Neuronal stem cell (in vitro differentiated cells): ENCODE measurements at regions not wholly inside any gene's neighbourhood (a gene's known extent, or its start where the extent isn't known, plus 50 kb on each side); places are given as distances from the start of the nearest gene placed in this dataset.

Source experiments
- DNase-seq: peaks from one replicate; pipeline ENCODE4 v3.0.0-alpha.2; 2013; ENCODE audit warnings: low spot score
- H2AFZ ChIP-seq: one replicate; pipeline ENCODE4 v1.6.1; 2013; ENCODE audit warnings: mild to moderate bottlenecking, low read length, inconsistent platforms
- H2AK5ac ChIP-seq: 2 replicates; pipeline ENCODE4 v1.6.1; 2013; ENCODE audit warnings: low read depth, mild to moderate bottlenecking, inconsistent platforms, low read length, moderate library complexity, mixed read lengths
- H2BK120ac ChIP-seq: 2 replicates; pipeline ENCODE4 v1.6.1; 2013; ENCODE audit warnings: low read depth, mild to moderate bottlenecking, inconsistent platforms, low read length, moderate library complexity, mixed read lengths
- H2BK12ac ChIP-seq: one replicate; pipeline ENCODE4 v1.6.1; 2013; ENCODE audit warnings: low read length, inconsistent platforms
- H2BK15ac ChIP-seq: 2 replicates; pipeline ENCODE4 v1.6.1; 2013; ENCODE audit warnings: mild to moderate bottlenecking, low read length, inconsistent platforms, mixed read lengths
- H2BK5ac ChIP-seq: one replicate; pipeline ENCODE4 v1.6.1; 2013; ENCODE audit warnings: inconsistent platforms, mild to moderate bottlenecking, low read length, moderate library complexity
- H3K14ac ChIP-seq: one replicate; pipeline ENCODE4 v1.6.1; 2013; ENCODE audit warnings: low read length, inconsistent platforms
- H3K18ac ChIP-seq: 2 replicates; pipeline ENCODE4 v1.6.1; 2013; ENCODE audit warnings: low read length, inconsistent platforms
- H3K23ac ChIP-seq: 2 replicates; pipeline ENCODE4 v1.6.1; 2013; ENCODE audit warnings: low read depth, mild to moderate bottlenecking, mixed read lengths, low read length, inconsistent platforms; ENCODE audit not compliant: poor library complexity
- H3K27ac ChIP-seq: replicated peaks from 3 replicates; pipeline ENCODE4 v1.5.1; 2013; ENCODE audit warnings: low read length, inconsistent platforms
- H3K27me3 ChIP-seq, 3 experiments: 2 replicates each; pipeline ENCODE4 v1.6.1; 2013; ENCODE audit warnings: low read length in 3 of 3, mild to moderate bottlenecking in 2 of 3, inconsistent platforms in 1 of 3, low read depth in 1 of 3, mixed read lengths in 1 of 3, moderate library complexity in 1 of 3; ENCODE audit not compliant: control insufficient read depth in 3 of 3, insufficient read depth in 3 of 3
- H3K36me3 ChIP-seq, 2 donors: replicated peaks in 1 of 2; 2 replicates each; pipeline ENCODE4 v1.6.1; 2013; ENCODE audit warnings: low read length in 2 of 2; ENCODE audit not compliant: control insufficient read depth in 2 of 2, insufficient read depth in 2 of 2
- H3K4ac ChIP-seq: 2 replicates; pipeline ENCODE4 v1.6.1; 2013; ENCODE audit warnings: inconsistent platforms, mild to moderate bottlenecking, low read length, moderate library complexity
- H3K4me1 ChIP-seq, 2 donors: 1 replicate in 1 of 2; 2 replicates in 1 of 2; pipeline ENCODE4 v1.6.1; 2013; ENCODE audit warnings: low read length in 2 of 2, low read depth in 1 of 2; ENCODE audit not compliant: control insufficient read depth in 2 of 2, insufficient read depth in 1 of 2
- H3K4me2 ChIP-seq: one replicate; pipeline ENCODE4 v1.6.1; 2013; ENCODE audit warnings: mild to moderate bottlenecking, low read length, inconsistent platforms; ENCODE audit not compliant: insufficient read depth, poor library complexity, severe bottlenecking
- H3K4me3 ChIP-seq, 2 donors: 2 replicates each; pipeline ENCODE4 v1.5.1; 2013; ENCODE audit warnings: low read length in 2 of 2, mild to moderate bottlenecking in 2 of 2, inconsistent platforms in 1 of 2, moderate library complexity in 1 of 2
- H3K79me1 ChIP-seq: one replicate; pipeline ENCODE4 v1.6.1; 2013; ENCODE audit warnings: low read depth, mild to moderate bottlenecking, inconsistent platforms, low read length, moderate library complexity
- H3K9ac ChIP-seq: one replicate; pipeline ENCODE4 v1.6.1; 2013; ENCODE audit warnings: mild to moderate bottlenecking, low read depth, low read length, inconsistent platforms; ENCODE audit not compliant: poor library complexity
- H3K9me3 ChIP-seq, 2 donors: replicated peaks in 1 of 2; 2 replicates each; pipeline versions ENCODE3 to v1.6.1; 2013; ENCODE audit warnings: low read length in 2 of 2, mild to moderate bottlenecking in 2 of 2, inconsistent platforms in 1 of 2, low read depth in 1 of 2, mixed read lengths in 1 of 2, moderate library complexity in 1 of 2; ENCODE audit not compliant: control insufficient read depth in 2 of 2, insufficient read depth in 1 of 2
- H4K8ac ChIP-seq: one replicate; pipeline ENCODE4 v1.6.1; 2013; ENCODE audit warnings: low read depth, mild to moderate bottlenecking, inconsistent platforms, low read length, moderate library complexity
- H4K91ac ChIP-seq: one replicate; pipeline ENCODE4 v1.6.1; 2013; ENCODE audit warnings: low read length, low read depth, mild to moderate bottlenecking, inconsistent platforms; ENCODE audit not compliant: poor library complexity
- WGBS, 2 donors: extraction: QIAGEN DNeasy Blood & Tissue Kit; methylation state at CpG; one replicate each; pipeline ENCODE4 v1.1.7; 2013; ENCODE audit warnings: missing lambda C conversion rate in 2 of 2, mixed read lengths in 1 of 2; ENCODE audit not compliant: insufficient read length in 2 of 2, insufficient replicate concordance in 1 of 2; ENCODE audit errors: extremely low coverage in 2 of 2; 5-methylcytosine and 5-hydroxymethylcytosine counted together

DNA sequence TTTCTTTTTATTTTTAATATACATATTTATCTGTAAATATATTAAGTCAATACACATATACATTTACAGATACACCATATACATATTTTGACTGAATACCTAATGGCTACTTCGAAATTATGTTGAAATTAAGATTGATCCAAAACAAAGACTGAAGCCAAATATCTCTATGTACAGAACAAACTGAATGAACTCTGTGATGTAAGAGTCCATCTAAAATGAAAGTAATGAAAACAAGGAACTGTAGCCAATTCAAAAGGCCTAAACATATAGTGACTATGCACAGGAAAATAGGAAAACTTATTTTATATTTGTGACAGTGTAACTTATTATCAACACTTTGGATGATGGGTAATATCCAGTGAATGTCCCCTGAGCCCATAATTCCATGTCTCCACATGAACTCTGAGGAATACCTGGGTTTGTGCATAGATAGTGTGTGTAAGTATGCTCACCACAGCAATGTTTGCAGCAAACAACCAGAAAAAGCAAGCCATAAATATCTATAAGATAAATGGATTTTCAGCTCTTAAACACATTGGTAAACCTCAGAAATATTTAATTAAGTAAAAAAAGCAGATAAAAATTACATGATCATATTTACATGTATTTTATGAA is 517.2 kb upstream of the CDH6 start:
- no peak for DNase-seq
- Histone ChIP-seq H4K91ac (no peak overlapping the region), H3K79me1 (no peaks in the 10 kb centered on the region), H3K9me3 (peaks cover 3 to 4% of the 10 kb centered on the region in 2 donors), H3K14ac (no peak overlapping the region), H3K4me3 (no peak overlapping the region), H2BK5ac (no peak overlapping the region), H2AFZ (no peak overlapping the region), H2AK5ac (no peak overlapping the region), H3K27me3 (no peaks in the 10 kb centered on the region), H3K4me1 (no peaks in the 10 kb centered on the region), H2BK15ac (no peak overlapping the region), H3K4ac (no peak overlapping the region), H3K4me2 (no peak overlapping the region), H3K18ac (no peak overlapping the region), H4K8ac (no peak overlapping the region), H3K27ac (no peak overlapping the region), H2BK120ac (no peak overlapping the region), H3K9ac (no peak overlapping the region), H3K23ac (no peak overlapping the region), H3K36me3 (no peaks in the 10 kb centered on the region), H2BK12ac (no peak overlapping the region)
- no CpG with 5 or more reads among the region's 1 CpG for WGBS, 2 donors

- no peak overlapping the region for H3K23ac ChIP-seq
- H3K4me3 ChIP-seq = no peak overlapping the region
- no peak overlapping the region for H3K18ac ChIP-seq
- H4K8ac ChIP-seq = no peak overlapping the region
- no peak overlapping the region for H3K9ac ChIP-seq
- H2AK5ac ChIP-seq = no peak overlapping the region
- no peaks in the 10 kb centered on the region for H3K36me3 ChIP-seq
- no peaks in the 10 kb centered on the region for H3K9me3 ChIP-seq
- no peaks in the 10 kb centered on the region for H3K79me1 ChIP-seq
- no peak overlapping the region for H3K14ac ChIP-seq
- H2BK120ac ChIP-seq = no peak overlapping the region
- no peaks in the 10 kb centered on the region for H3K27me3 ChIP-seq
- H2AFZ ChIP-seq = no peak overlapping the region
- H2BK15ac ChIP-seq = no peak overlapping the region
- no peak overlapping the region for H3K4ac ChIP-seq
- DNase-seq = no peak
- no peak overlapping the region for H4K91ac ChIP-seq
- H2BK12ac ChIP-seq = no peak overlapping the region
- H3K4me1 ChIP-seq = no peaks in the 10 kb centered on the region
- no CpG with 5 or more reads among the region's 1 CpG for WGBS, 2 donors
- H3K27ac ChIP-seq = no peak overlapping the region
- H3K4me2 ChIP-seq = no peak overlapping the region
- no peak overlapping the region for H2BK5ac ChIP-seq
Observed at GRCh38 chr5:30667293-30667692, 526.2 kb upstream of the CDH6 start.

DNA sequence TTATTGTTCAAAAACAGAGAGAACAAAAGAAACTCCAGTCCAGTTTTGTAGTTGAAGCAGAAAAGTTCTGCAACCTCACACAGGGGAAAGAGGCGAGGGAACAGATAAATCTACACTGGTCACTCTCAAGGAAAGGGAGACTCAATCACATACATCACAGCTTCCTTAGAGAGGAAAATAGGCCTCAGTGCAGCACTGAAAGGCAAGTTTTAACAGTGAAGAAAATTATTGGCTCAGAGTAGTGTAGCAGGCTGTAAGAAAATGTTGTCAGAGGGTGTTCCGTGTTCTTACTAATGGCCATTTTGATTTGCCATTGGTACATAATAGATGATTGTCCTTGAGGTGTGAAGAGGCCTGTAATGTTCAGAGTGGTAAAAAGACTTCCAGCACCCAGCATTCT is 530.0 kb upstream of the CDH6 start:
- Histone ChIP-seq H3K18ac (no peak overlapping the region), H4K8ac (no peak overlapping the region), H4K91ac (no peak overlapping the region), H2BK15ac (no peak overlapping the region), H3K4me1 (no peaks in the 10 kb centered on the region), H3K9ac (no peak overlapping the region), H3K9me3 (no peaks in the 10 kb centered on the region), H3K36me3 (no peaks in the 10 kb centered on the region), H3K4me3 (no peak overlapping the region), H2AK5ac (no peak overlapping the region), H3K23ac (no peak overlapping the region), H3K4ac (no peak overlapping the region), H2BK5ac (no peak overlapping the region), H3K27me3 (no peaks in the 10 kb centered on the region), H2BK120ac (no peak overlapping the region), H3K27ac (no peak overlapping the region), H3K4me2 (no peak overlapping the region), H2AFZ (no peak overlapping the region), H3K79me1 (no peaks in the 10 kb centered on the region), H3K14ac (no peak overlapping the region), H2BK12ac (no peak overlapping the region)
- WGBS, 2 donors = no CpG with 5 or more reads among the region's 2 CpGs
- DNase-seq = no peak

GRCh38 chr5:30662373-30662772 is 531.1 kb upstream of the CDH6 start:
- no peak overlapping the region for H2BK15ac ChIP-seq
- no peak overlapping the region for H2BK5ac ChIP-seq
- H3K79me1 ChIP-seq = no peaks in the 10 kb centered on the region
- H3K4me3 ChIP-seq = no peak overlapping the region
- no peak overlapping the region for H3K18ac ChIP-seq
- H4K91ac ChIP-seq = no peak overlapping the region
- no peak overlapping the region for H3K9ac ChIP-seq
- H2BK12ac ChIP-seq = no peak overlapping the region
- H2AFZ ChIP-seq = no peak overlapping the region
- no peaks in the 10 kb centered on the region for H3K9me3 ChIP-seq
- H3K4me1 ChIP-seq = no peaks in the 10 kb centered on the region
- H3K4me2 ChIP-seq = no peak overlapping the region
- H2AK5ac ChIP-seq = no peak overlapping the region
- no peak overlapping the region for H3K14ac ChIP-seq
- H2BK120ac ChIP-seq = no peak overlapping the region
- no peak overlapping the region for H4K8ac ChIP-seq
- no peak for DNase-seq
- H3K27me3 ChIP-seq = no peaks in the 10 kb centered on the region
- no peak overlapping the region for H3K27ac ChIP-seq
- H3K23ac ChIP-seq = no peak overlapping the region
- H3K36me3 ChIP-seq = no peaks in the 10 kb centered on the region
- H3K4ac ChIP-seq = no peak overlapping the region
